SK-N-MC (cell line): ENCODE measurements at regions not wholly inside any gene's neighbourhood (a gene's known extent, or its start where the extent isn't known, plus 50 kb on each side); places are given as distances from the start of the nearest gene placed in this dataset.

Source experiments
- DNase-seq: peaks from one replicate; pipeline ENCODE4 v3.0.0-alpha.2; 2011; ENCODE audit warnings: low read depth, low spot score
- H3K27ac ChIP-seq: fragments of 200-600 bp; sonication (generic); 2 replicates; pipeline ENCODE4 v1.5.1; 2016; ENCODE audit warnings: mixed run types
- H3K36me3 ChIP-seq: fragments of 200-600 bp; sonication (generic); 2 replicates; pipeline ENCODE4 v1.6.1; 2017; ENCODE audit warnings: antibody characterized with exemption, low read length, mixed read lengths; ENCODE audit not compliant: insufficient read depth
- H3K4me3 ChIP-seq: fragments of 200-600 bp; sonication (generic); 2 replicates; pipeline ENCODE4 v1.5.1; 2016
- H3K9ac ChIP-seq: fragments of 200-600 bp; sonication (generic); 2 replicates; pipeline ENCODE4 v1.8.0; 2017; ENCODE audit warnings: mixed run types, mixed read lengths; ENCODE audit not compliant: insufficient read length
- H3K9me3 ChIP-seq: fragments of 200-600 bp; sonication (generic); 2 replicates; pipeline ENCODE4 v1.6.1; 2017; ENCODE audit warnings: low read depth, mild to moderate bottlenecking, antibody characterized with exemption, low read length, moderate library complexity, mixed read lengths
- EZH2 ChIP-seq: fragments of 200-600 bp; sonication (generic); IDR thresholded peaks from one replicate; pipeline ENCODE4 v1.6.1; 2017; ENCODE audit warnings: antibody characterized with exemption
- FOXP2 ChIP-seq: optimal IDR thresholded peaks from 2 replicates; pipeline ENCODE3; 2011; ENCODE audit warnings: mild to moderate bottlenecking, moderate library complexity; ENCODE audit not compliant: insufficient read depth; ENCODE audit errors: extremely low read length, control extremely low read depth
- POLR2AphosphoS5 ChIP-seq: IDR thresholded peaks from 2 replicates; pipeline ENCODE4 v1.6.1; 2012; ENCODE audit warnings: mild to moderate bottlenecking, low read depth, low read length, borderline replicate concordance

GRCh38 chr10:131446171-131446570, 134.7 kb upstream of the TCERG1L start:
- Histone ChIP-seq H3K9me3 (no peaks in the 10 kb centered on the region), H3K4me3 (no peak overlapping the region), H3K27ac (no peak overlapping the region), H3K9ac (no peak overlapping the region), H3K36me3 (no peaks in the 10 kb centered on the region)
- no peak for DNase-seq
- TF ChIP-seq FOXP2 (no peak), EZH2 (no peak), POLR2AphosphoS5 (no peak)

GRCh38 chr10:131448171-131448570, 136.7 kb upstream of the TCERG1L start:
- no peak overlapping the region for H3K27ac ChIP-seq

DNA sequence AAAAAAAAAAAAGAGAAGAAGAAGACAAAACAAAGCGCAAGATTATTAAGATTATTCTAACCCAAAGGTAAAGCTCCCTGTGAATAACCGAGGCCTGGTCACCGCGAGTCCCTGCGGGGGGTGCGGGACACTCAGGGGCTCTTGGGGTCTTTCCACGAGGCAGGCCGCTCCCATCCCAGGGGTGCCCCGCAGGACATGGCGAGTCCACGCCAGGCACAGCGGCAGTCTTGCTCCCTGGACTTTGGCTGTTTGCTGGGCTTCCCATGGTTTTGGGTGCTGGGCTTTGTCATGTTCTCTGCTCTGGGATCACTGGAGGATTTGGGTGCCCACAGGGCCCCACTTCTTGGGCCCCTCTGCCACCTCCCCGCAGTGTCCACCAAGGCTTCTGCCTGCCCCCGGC, 137.4 kb upstream of the TCERG1L start:
- H3K36me3 ChIP-seq, result no peaks in the 10 kb centered on the region
- no peak overlapping the region for H3K27ac ChIP-seq
- H3K9me3 ChIP-seq, result no peaks in the 10 kb centered on the region
- H3K9ac ChIP-seq, result no peak overlapping the region
- TF ChIP-seq POLR2AphosphoS5 (no peak), EZH2 (no peak), FOXP2 (no peak)
- H3K4me3 ChIP-seq, result no peak overlapping the region
- no peak for DNase-seq

More at GRCh38 chr10:131448171-131448570, 136.7 kb upstream of the TCERG1L start:
- TF ChIP-seq FOXP2, result no peak
- TF ChIP-seq POLR2AphosphoS5, result no peak
- TF ChIP-seq EZH2, result no peak
- no peak for DNase-seq
- no peak overlapping the region for H3K9ac ChIP-seq
- H3K9me3 ChIP-seq, result no peaks in the 10 kb centered on the region
- H3K4me3 ChIP-seq, result no peak overlapping the region
- H3K36me3 ChIP-seq, result no peaks in the 10 kb centered on the region

GRCh38 chr10:131450216-131450765, 138.8 kb upstream of the TCERG1L start:
- Histone ChIP-seq H3K4me3 (no peak overlapping the region), H3K9me3 (no peaks in the 10 kb centered on the region), H3K36me3 (no peaks in the 10 kb centered on the region), H3K27ac (no peak overlapping the region), H3K9ac (no peak overlapping the region)
- DNase-seq, result no peak
- no peak for TF ChIP-seq FOXP2
- no peak for TF ChIP-seq POLR2AphosphoS5
- TF ChIP-seq EZH2, result no peak

GRCh38 chr10:131451407-131452015, 140.0 kb upstream of the TCERG1L start:
- Histone ChIP-seq H3K4me3 (no peak overlapping the region), H3K9me3 (no peaks in the 10 kb centered on the region), H3K36me3 (no peaks in the 10 kb centered on the region), H3K9ac (no peak overlapping the region), H3K27ac (no peak overlapping the region)
- no peak for DNase-seq
- TF ChIP-seq FOXP2 (no peak), POLR2AphosphoS5 (no peak), EZH2 (no peak)

GRCh38 chr10:131452926-131453720, 141.6 kb upstream of the TCERG1L start:
- TF ChIP-seq FOXP2 (no peak), POLR2AphosphoS5 (no peak), EZH2 (no peak)
- no peak overlapping the region for H3K9ac ChIP-seq
- DNase-seq, result no peak

GRCh38 chr10:131453721-131454634, 142.5 kb upstream of the TCERG1L start:
- Histone ChIP-seq H3K9me3 (no peaks in the 10 kb centered on the region), H3K4me3 (no peak overlapping the region), H3K36me3 (no peaks in the 10 kb centered on the region), H3K27ac (no peak overlapping the region), H3K9ac (no peak overlapping the region)
- no peak for DNase-seq
- TF ChIP-seq EZH2, result no peak
- no peak for TF ChIP-seq POLR2AphosphoS5
- no peak for TF ChIP-seq FOXP2

More at GRCh38 chr10:131452926-131453720, 141.6 kb upstream of the TCERG1L start:
- no peaks in the 10 kb centered on the region for H3K9me3 ChIP-seq
- no peaks in the 10 kb centered on the region for H3K36me3 ChIP-seq
- no peak overlapping the region for H3K4me3 ChIP-seq
- H3K27ac ChIP-seq, result no peak overlapping the region

DNA sequence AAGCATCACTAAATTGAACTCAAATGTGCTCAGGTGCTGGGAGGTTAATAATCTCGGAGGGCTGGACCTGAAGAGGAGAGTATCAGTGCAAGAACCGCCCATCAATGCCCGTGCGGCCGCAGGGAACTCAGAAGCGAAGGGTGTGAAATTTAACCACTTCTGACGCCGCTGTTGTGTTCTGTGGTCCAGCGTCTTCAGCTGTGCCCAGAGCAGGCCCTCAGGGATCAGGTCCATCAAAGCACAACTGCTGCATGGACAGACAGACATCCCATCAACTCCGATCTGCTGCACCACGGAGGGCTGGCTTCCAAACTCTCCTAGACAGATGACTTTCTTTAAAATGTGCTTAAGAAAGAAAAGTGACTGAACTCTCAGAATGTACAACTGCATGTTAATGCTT, 144.9 kb upstream of the TCERG1L start:
- TF ChIP-seq FOXP2 (no peak), EZH2 (no peak), POLR2AphosphoS5 (no peak)
- Histone ChIP-seq H3K9me3 (no peaks in the 10 kb centered on the region), H3K9ac (no peak overlapping the region), H3K27ac (no peak overlapping the region), H3K4me3 (no peak overlapping the region), H3K36me3 (no peaks in the 10 kb centered on the region)
- DNase-seq, result no peak
